HG02870 (cell line): ENCODE measurements at regions not wholly inside any gene's neighbourhood (a gene's known extent, or its start where the extent isn't known, plus 50 kb on each side); places are given as distances from the start of the nearest gene placed in this dataset.

Experiments used
- ATAC-seq: cut with Tn5 transposase; IDR thresholded peaks from one replicate; pipeline ENCODE4 v1.9.1; 2021; ENCODE audit warnings: mild to moderate bottlenecking, moderate library complexity; ENCODE audit not compliant: unreplicated experiment

DNA sequence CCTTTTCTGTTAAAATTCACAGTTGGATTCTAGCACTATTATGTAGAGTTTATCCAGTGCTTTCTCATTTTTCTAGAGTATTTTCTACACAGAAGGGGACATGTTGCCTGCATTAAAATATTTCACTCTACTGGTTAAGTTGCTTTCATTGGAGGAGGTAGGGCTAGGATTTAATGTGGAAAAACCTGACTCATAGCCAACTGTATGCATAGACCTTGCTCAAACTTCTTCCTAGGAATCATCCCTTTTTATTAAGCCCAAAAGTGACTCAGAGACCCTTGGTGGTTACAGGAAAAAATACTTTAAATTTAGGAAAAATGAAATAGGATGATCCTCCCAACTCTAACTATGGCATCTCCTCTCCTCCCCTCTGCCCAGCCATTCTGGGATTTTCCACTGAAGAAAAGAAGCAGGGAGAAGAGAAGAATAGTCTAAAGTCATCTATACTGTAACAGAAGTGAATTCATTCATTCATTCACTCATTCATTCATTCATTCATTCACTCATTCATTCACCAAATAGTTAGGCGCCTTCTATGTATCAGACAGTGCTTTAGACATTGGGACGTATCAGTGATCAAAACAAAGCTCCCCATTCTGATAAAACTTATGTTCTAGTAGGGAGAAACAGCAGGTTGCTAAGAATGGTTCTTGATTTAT, 109.0 kb upstream of the HTR2A start:
- no peak for ATAC-seq

- ATAC-seq: no peak
These were observed 107.7 kb upstream of the HTR2A start for GRCh38 chr13:47004540-47004939.

DNA sequence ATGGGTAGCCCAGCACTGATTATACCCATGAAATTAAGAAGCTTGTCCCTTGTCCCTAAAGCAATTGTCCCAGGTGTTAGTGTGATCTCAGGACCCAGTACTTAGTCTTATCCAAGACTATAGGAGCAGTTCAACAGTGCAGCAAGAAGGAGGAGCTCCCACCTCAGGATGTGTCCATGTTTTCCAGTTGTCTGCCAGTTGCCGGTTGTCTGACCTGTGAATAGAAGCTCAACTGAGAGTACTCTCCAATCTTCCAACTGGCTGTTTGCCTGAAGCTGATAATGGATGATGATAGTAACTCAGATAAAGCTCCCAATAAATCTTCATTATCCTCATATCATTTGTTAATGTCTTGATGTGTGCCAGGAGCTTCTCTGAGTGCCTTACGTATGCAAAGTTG, 107.2 kb upstream of the HTR2A start:
- ATAC-seq: no peak

GRCh38 chr13:47000165-47000564, 103.3 kb upstream of the HTR2A start:
- no peak for ATAC-seq

DNA sequence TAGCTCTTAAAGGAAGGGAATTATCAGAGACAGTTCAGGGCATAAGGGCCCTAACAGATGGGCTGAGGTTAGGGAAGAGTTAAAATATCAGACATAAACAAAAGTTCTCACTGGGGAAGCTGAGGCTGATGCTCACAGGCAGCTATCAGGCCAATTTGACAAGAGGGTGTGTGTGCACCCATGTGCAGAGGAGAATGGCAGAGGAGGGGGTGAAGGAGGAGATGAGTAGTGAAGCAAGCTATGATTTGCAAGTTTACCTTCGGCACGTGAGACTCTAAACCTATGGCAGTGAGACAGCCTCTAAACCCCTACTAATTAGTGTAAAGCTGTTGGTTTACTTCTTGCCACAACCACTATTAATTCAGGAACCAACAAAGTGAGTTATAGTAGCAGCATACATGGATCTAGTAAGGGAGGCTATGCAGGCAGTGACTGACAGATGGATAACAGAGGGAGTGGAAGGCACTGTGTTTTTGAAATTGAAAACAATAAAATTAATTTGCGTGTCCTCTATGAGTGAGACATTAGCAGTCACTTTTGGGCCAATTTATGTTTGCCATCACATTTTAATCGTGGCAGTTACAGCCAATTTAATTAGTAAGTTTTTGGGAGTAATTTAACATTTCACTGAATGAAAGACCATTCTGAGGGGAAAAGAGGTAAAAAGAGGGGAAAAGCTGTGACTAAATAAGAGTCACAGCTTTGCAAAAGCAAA, 99.6 kb upstream of the HTR2A start:
- peak; percentile 31 for ATAC-seq

DNA sequence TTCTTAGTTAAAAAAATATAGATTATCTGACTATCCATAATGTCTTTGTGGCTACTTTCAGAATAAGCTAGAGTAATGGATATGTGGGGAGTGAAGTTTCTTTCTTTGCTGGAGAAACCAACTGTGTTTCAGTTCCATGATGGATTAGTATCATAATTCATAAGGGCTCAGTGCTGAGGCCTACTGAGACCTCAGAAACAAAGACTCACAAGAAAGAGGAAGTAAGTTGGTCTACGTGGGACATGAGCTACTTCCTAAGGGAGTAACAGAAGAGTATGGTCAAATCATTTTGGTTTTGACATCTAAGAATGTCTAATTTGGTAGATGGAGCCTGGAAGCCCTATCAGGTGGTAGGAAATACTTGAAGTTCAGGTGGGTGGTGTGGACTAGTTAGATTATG, 99.0 kb upstream of the HTR2A start:
- ATAC-seq: peak; percentile 90

DNA sequence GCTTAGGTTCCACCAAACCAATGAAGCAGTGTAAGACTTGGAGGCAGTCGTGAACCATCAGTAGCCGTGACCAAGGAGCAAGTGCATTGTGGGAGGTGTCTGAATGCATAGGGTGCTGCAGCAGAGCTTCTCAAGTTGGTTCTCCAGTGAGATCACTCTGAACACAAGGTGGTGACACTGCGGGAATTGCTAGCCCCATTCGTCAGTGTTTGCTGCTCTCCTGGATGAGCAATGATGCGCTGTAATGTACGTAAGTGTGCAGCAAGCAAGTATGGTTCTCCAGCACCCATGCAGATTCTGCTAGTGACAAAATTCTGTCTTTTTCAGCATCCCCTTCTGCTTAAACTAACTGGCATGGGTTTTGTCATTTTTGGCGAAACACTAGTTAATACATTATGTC, 97.6 kb upstream of the HTR2A start:
- ATAC-seq: no peak

GRCh38 chr13:46992383-46992952, 95.6 kb upstream of the HTR2A start:
- no peak for ATAC-seq

- ATAC-seq: peak; percentile 55
These were observed 87.0 kb upstream of the HTR2A start for GRCh38 chr13:46983881-46984280.

DNA sequence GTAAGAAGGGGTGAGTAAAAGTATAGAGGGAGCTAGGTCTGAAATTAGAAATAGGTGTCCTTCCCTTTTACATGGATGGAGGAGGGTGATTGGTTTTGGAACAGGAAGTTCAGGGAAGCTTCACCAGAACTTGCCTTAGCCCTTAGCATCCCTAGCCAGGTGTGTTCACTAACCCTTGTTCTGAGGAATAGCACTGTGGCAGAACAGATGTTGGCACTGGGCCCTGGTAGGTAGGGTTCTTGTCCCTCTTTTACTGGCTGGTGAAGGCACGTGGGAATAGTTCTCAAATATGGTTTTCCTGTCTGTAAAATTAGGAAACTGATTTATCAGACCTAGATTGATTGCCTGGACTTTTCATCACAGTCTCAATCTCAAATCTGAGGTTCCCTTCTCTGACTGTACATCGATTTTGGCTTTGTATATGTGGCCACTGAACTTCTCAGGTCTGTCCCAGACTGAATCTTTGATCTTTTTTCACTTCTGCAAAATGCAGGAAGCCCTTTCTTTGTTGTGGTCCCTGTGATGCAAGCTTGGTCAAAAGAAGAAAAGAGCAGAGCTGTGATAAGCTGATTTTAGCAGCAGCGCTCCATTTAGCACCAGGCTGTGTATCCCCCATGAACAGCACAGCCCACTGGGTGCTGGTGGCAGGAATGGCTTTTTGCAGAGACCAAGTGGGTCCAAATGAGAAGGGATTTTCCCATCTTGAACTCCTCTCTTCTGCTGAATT, 86.2 kb upstream of the HTR2A start:
- ATAC-seq: peak; percentile 93

GRCh38 chr13:46975173-46975572, 78.3 kb upstream of the HTR2A start:
- no peak for ATAC-seq

DNA sequence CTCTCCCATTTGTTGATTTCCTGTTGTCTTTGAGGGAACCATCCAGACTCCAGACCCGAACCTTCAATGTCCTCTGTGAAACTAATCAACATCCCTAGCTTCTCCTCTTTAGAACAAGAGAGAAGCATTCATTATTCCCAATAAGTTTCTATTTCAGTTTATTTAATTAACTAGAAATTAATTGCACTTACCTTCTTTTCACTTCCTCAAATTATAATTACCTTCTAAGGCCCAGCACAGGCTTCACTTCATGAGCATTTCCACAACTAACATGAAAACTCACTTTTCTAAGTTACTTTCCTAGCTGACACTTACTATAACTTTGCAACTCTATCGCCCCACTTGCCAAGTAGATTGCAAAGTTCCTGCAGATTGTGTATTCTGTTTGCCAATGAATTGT, 71.6 kb upstream of the HTR2A start:
- no peak for ATAC-seq

- ATAC-seq: no peak
These were observed 68.1 kb upstream of the HTR2A start for GRCh38 chr13:46964789-46965527.

DNA sequence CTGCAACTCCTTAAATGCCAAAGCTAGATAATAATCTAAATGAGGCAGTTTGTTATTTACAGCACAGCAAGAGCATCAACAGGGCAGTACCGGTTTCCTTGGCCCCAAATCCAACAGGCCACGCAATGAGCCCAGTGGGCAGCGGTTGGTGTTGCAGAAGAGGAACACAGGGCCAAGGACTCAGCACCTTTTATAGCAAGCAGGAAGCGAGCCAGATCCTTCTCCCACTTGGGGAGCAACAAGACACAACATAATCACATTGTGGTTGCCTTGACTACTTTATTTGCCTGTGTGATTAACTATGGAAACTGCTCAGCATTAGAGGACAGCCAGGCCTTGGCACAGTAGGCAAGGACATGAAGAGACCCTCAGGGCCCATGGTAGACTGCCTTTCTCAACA, 67.1 kb upstream of the HTR2A start:
- no peak for ATAC-seq

- ATAC-seq: no peak
These were observed 65.6 kb upstream of the HTR2A start for GRCh38 chr13:46962281-46962941.

DNA sequence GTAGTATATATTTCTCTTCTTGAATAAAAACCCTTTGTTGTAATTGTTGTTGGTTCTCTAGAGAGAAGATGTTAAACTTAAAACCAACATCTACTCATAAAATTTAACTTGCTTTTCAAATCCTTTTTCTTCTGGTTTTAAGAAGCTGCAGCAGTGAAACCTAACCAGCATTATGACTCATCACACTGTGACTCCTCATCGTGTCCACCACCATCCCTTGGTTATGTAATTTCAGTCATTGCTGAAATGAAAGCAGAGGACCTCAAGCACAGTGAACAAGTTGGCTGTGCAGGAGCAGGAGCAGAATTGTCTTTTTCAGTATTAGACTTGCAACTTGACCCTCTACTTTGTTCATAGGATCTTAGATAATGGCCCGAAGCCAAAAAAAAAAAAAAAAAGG, 64.9 kb upstream of the HTR2A start:
- ATAC-seq: peak; percentile 100

- no peak for ATAC-seq
These were observed 57.1 kb upstream of the HTR2A start for GRCh38 chr13:46953941-46954340.

DNA sequence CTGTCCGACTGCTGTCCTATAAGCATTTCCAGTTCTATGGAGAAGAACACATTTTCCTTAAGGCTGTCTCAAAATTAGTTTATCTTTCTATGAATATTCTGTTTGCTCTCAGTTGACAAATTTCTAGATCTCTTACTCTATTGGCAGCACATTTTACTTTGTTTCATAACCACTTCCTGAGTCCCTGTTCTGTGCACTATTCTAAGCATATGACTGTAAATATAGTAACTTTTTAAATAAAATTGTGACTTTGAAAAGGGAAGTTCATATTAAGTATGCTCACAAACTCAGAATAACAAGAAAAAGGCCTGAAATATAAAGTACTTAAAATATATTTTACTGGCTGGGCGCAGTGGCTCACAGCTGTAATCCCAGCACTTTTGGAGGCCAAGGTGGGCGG, 56.5 kb upstream of the HTR2A start:
- ATAC-seq: peak; percentile 80

DNA sequence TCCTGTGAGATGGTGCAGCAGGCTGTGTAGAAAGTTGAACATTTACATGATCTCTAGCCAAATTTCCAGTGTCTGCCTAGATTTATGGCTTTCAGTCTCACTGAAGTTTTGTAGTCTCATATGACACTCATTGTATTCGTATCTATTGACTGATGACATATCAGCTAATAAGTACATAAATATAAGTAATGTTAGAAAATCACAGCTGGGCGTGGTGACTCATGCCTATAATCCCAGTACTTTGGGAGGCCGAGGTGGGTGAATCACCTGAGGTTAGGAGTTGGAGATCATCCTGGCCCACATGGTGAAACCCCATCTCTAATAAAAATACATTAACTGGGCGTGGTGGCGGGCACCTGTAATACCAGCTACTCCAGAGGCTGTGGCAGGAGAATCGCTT, 54.7 kb upstream of the HTR2A start:
- ATAC-seq: no peak

- no peak for ATAC-seq
These were observed 52.4 kb upstream of the HTR2A start for GRCh38 chr13:46949211-46949610.

GRCh38 chr13:46948338-46948737, 51.5 kb upstream of the HTR2A start:
- ATAC-seq: no peak
